Suprapubic skin (tissue), 4 donors: ENCODE measurements at regions not wholly inside any gene's neighbourhood (a gene's known extent, or its start where the extent isn't known, plus 50 kb on each side); places are given as distances from the start of the nearest gene placed in this dataset.

Source experiments
- DNase-seq, 2 donors: peaks; one replicate each; pipeline ENCODE4 v3.0.0-alpha.2; 2019; ENCODE audit warnings: low spot score in 2 of 2
- H3K27ac ChIP-seq: fragments of 200-600 bp; sonication (generic); one replicate; pipeline ENCODE4 v1.5.1; 2019
- H3K27me3 ChIP-seq: fragments of 200-600 bp; sonication (generic); one replicate; pipeline ENCODE4 v1.5.1; 2019
- H3K36me3 ChIP-seq: fragments of 200-600 bp; sonication (generic); one replicate; pipeline ENCODE4 v1.5.1; 2019
- H3K4me1 ChIP-seq: fragments of 200-600 bp; sonication (generic); one replicate; pipeline ENCODE4 v1.5.1; 2019
- H3K4me3 ChIP-seq: fragments of 200-600 bp; sonication (generic); one replicate; pipeline ENCODE4 v1.5.1; 2019; ENCODE audit warnings: mild to moderate bottlenecking
- H3K9me3 ChIP-seq: fragments of 200-600 bp; sonication (generic); one replicate; pipeline ENCODE4 v1.5.1; 2019
- EP300 ChIP-seq: sonication (generic); formaldehyde crosslinking; IDR thresholded peaks from one replicate; pipeline ENCODE4 v1.6.1; 2017; ENCODE audit warnings: antibody characterized with exemption
- POLR2A ChIP-seq, 2 donors: fragments of 450-650 bp; IDR thresholded peaks; one replicate each; pipeline ENCODE4 v1.6.1; 2017; ENCODE audit warnings: antibody characterized with exemption in 2 of 2, mild to moderate bottlenecking in 2 of 2, moderate library complexity in 2 of 2
- POLR2AphosphoS5 ChIP-seq, 3 donors: sonication (generic); formaldehyde crosslinking; IDR thresholded peaks; one replicate each; pipeline ENCODE4 v1.6.1; 2017; ENCODE audit warnings: antibody characterized with exemption in 3 of 3
- WGBS: methylation state at CpG from one replicate; pipeline ENCODE4 v1.1.5; 2018; 5-methylcytosine and 5-hydroxymethylcytosine counted together
- TF ChIP-seq, protein P1 (sequence below), 2 donors: fragments of 200-600 bp in 1 of 2; fragments of 450-650 bp in 1 of 2; sonication (generic) in 1 of 2; IDR thresholded peaks; one replicate each; pipeline ENCODE4 v1.5.1; 2016 to 2019; ENCODE audit warnings: antibody characterized with exemption in 2 of 2, mild to moderate bottlenecking in 1 of 2, moderate library complexity in 1 of 2

DNA sequence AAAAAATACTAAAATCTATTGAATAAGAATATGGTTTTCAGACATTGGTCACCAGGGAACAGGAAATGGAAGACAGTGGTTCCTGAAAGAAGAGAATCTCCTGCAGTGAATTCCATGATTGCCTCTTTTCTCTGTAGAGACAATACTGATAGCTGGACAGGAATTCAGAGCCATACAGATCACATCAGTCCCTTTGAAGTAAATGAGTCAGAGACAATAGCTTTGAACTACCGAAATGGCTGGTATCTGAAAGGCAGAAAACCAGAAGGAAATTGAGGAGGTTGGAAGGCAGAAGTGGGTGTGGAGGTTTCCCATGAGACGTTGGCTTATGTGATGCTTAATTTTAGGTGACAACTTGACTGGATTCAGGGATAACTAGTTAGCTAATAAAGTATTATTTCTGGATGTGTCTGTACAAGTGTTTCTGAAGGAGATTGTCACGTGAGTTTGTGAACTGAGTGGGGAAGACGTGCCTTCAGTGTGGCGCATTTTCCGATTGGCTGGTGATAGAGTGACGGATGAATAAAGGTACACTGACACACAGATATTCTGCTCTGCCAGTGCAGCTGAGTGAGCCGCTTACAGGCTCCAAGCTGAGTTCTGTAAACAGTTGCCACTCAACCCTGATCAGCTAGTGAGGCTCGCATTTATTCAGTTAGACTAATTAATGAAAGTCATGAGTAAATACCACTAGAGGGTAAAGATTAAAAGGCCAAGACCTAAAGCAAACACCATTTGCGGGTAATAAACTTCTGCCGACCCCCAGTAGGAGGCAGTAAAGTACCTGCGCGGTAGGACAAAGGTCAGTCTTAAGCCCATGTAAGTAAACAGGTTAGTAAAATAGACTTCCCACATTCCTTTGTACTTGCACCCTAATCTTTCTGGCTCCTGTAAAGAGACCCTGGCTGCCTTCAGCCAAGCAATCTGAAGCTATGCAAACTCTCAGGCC, 1298.6 kb downstream of the SI start:
- Histone ChIP-seq H3K27me3 (no peaks in the 10 kb centered on the region), H3K4me3 (no peak overlapping the region), H3K36me3 (no peaks in the 10 kb centered on the region), H3K9me3 (no peaks in the 10 kb centered on the region), H3K4me1 (no peaks in the 10 kb centered on the region), H3K27ac (no peak overlapping the region)
- 78% methylated on average over 13 of the region's 13 CpGs for WGBS
- DNase-seq = no peak
- TF ChIP-seq POLR2AphosphoS5 (IDR thresholded peaks at IDR 0.05) (no peak), EP300 (no peak), POLR2A (IDR thresholded peaks at IDR 0.05) (no peak)
- TF ChIP-seq, protein P1, sequence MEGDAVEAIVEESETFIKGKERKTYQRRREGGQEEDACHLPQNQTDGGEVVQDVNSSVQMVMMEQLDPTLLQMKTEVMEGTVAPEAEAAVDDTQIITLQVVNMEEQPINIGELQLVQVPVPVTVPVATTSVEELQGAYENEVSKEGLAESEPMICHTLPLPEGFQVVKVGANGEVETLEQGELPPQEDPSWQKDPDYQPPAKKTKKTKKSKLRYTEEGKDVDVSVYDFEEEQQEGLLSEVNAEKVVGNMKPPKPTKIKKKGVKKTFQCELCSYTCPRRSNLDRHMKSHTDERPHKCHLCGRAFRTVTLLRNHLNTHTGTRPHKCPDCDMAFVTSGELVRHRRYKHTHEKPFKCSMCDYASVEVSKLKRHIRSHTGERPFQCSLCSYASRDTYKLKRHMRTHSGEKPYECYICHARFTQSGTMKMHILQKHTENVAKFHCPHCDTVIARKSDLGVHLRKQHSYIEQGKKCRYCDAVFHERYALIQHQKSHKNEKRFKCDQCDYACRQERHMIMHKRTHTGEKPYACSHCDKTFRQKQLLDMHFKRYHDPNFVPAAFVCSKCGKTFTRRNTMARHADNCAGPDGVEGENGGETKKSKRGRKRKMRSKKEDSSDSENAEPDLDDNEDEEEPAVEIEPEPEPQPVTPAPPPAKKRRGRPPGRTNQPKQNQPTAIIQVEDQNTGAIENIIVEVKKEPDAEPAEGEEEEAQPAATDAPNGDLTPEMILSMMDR (IDR thresholded peaks at IDR 0.05) = no peak

DNA sequence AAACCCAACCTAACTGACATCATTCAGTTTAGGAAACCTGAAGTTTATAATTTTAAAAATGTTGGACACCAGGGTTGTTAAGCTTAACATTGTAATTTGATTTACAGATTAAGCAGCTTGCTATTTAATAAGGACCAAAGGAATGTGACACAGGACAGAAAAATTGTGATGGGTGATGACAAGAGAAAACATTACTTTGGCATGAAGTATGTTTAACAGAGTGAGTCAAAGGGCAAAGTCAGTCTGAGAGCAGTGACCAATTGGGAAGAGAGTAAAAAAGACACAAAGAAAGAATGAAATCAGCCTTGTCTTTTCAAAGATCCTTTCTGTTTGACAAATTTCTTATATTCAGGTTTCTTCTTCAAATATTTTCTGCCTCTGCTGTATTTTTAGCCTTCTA, 1301.6 kb downstream of the SI start:
- no peaks in the 10 kb centered on the region for H3K4me1 ChIP-seq
- no peak overlapping the region for H3K27ac ChIP-seq
- TF ChIP-seq EP300 = no peak
- H3K27me3 ChIP-seq = no peaks in the 10 kb centered on the region
- H3K36me3 ChIP-seq = no peaks in the 10 kb centered on the region
- no peak overlapping the region for H3K4me3 ChIP-seq
- peaks cover 4% of the 10 kb centered on the region for H3K9me3 ChIP-seq
- no peak for DNase-seq

DNA sequence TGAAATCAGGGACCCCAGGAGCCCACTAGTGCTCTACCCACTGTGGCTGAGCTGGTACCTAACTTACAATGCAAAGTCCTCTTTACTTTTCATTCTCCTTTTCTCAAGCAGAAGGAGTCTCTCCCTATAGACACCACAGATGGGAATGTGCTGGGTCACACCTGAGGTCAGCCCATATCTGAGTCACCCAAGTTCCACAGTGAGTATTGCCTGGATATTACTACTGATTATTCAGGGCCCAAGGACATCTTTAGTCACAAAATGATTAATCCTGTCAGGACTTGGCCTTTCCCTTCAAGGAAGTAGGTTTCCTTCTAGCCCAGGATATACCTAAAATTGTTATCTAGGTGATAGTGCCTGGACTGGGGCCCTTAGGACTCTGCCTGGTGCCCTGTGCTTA, 1305.2 kb downstream of the SI start:
- no peak overlapping the region for H3K27ac ChIP-seq
- peaks cover 4% of the 10 kb centered on the region for H3K9me3 ChIP-seq
- DNase-seq = no peak
- no peak overlapping the region for H3K4me3 ChIP-seq
- H3K27me3 ChIP-seq = no peaks in the 10 kb centered on the region
- no peaks in the 10 kb centered on the region for H3K4me1 ChIP-seq
- H3K36me3 ChIP-seq = no peaks in the 10 kb centered on the region
- TF ChIP-seq EP300 = no peak
- TF ChIP-seq POLR2AphosphoS5 (IDR thresholded peaks at IDR 0.05) = no peak
- TF ChIP-seq, protein P1 (IDR thresholded peaks at IDR 0.05) = no peak
- TF ChIP-seq POLR2A (IDR thresholded peaks at IDR 0.05) = no peak

DNA sequence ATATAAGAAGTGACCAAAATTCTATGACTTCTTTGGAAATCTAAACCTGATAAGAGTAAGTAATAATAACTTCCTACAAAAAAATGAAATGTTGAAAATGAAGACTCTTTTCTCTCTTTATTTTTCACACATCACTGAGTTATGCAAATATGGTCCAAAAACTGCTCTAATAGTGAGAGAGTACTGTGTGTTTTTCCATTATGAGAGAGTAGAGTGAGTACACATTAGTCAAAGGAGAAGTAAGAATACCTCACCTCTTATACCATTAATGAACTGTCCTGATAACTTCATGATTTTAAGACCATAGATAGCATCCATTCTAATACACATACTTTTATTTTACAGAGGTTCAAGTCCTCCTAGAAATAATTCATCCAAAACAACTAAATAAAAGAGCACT, 1310.2 kb downstream of the SI start:
- peaks cover 3% of the 10 kb centered on the region for H3K9me3 ChIP-seq
- no peaks in the 10 kb centered on the region for H3K27me3 ChIP-seq
- DNase-seq = no peak
- no peak overlapping the region for H3K27ac ChIP-seq
- TF ChIP-seq, protein P1 (IDR thresholded peaks at IDR 0.05) = no peak
- no peak for TF ChIP-seq POLR2AphosphoS5 (IDR thresholded peaks at IDR 0.05)
- no peak for TF ChIP-seq EP300
- TF ChIP-seq POLR2A (IDR thresholded peaks at IDR 0.05) = no peak
- no peaks in the 10 kb centered on the region for H3K36me3 ChIP-seq
- no peaks in the 10 kb centered on the region for H3K4me1 ChIP-seq
- no peak overlapping the region for H3K4me3 ChIP-seq

DNA sequence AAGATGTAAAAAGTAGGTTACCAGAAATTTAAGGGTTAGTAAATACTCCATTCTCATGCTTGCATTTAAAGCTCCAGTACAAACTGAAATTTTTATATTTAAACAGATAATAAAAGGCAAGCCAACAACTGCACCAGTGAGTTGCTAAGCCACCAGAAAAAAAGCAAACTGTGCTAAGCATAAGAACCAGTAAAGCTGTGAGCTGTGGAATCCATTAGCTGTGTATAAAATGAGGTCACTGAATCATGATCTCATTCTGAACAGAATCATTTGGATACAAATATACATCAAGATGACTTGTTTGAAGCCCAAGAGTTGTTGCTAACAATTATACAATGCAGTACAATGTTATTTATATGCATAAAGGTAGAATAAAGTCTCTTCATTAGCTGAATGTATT, 1312.2 kb downstream of the SI start:
- H3K9me3 ChIP-seq = no peaks in the 10 kb centered on the region
- H3K4me1 ChIP-seq = no peaks in the 10 kb centered on the region
- H3K27me3 ChIP-seq = no peaks in the 10 kb centered on the region
- no peaks in the 10 kb centered on the region for H3K36me3 ChIP-seq
- no peak for DNase-seq
- no peak overlapping the region for H3K27ac ChIP-seq
- no peak overlapping the region for H3K4me3 ChIP-seq
- no peak for TF ChIP-seq POLR2AphosphoS5 (IDR thresholded peaks at IDR 0.05)
- no peak for TF ChIP-seq EP300
- TF ChIP-seq, protein P1 (IDR thresholded peaks at IDR 0.05) = no peak
- no peak for TF ChIP-seq POLR2A (IDR thresholded peaks at IDR 0.05)
